ENCODE measurements at regions not wholly inside any gene's neighbourhood (a gene's known extent, or its start where the extent isn't known, plus 50 kb on each side); places are given as distances from the start of the nearest gene placed in this dataset.
"Not testable (repeated sequence)": the region's sequence is repeated elsewhere in the genome, so short reads cannot be mapped to it uniquely, and the experiment has no call there.

DNA sequence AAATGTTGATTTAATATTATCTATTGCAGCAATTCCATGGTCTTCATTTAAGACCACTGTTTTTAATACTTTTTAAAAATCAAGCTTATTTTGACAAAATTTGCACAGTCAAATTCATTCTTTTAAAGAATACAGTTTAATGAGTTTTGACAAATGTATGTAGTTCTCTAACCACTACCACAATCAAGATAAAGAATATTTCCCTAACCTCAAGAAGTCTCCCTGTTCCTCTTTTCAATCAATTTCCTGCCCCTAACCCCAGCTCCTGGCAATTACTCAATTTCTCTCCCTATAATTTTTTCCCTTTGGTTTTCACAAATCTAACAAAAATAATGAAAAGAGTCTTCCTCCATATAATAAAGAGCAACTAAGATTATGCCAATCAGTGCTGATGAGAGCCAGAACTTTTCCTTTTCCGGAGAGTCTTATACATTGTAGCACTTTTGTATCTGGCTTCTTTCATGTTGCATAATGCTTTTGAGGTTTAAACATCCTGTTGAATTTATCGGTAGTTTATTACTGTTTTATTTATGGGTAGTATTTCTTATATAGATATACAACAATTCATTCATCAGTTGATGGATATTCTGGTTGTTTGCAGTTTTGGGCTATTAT lies 231.7 kb downstream of the AASDHPPT start:
- no peaks in the 10 kb centered on the region for H3K36me3 ChIP-seq (ENCODE audit: insufficient read depth, low read length)
- no peak overlapping the region for H3K9ac ChIP-seq (ENCODE audit: low read depth, low read length)
- no peaks in the 10 kb centered on the region for H3K9me3 ChIP-seq (replicated peaks; ENCODE audit: low read length)
- peaks cover 4% of the 10 kb centered on the region for H3K4me1 ChIP-seq (ENCODE audit: control insufficient read depth, insufficient read depth, low read length)
- H3K4me3 ChIP-seq (ENCODE audit: low read length) = no peak overlapping the region
- H3K27me3 ChIP-seq (ENCODE audit: control insufficient read depth, insufficient read depth, low read length) = no peaks in the 10 kb centered on the region
- no peak overlapping the region for H3K4me2 ChIP-seq (ENCODE audit: low read length)

DNA sequence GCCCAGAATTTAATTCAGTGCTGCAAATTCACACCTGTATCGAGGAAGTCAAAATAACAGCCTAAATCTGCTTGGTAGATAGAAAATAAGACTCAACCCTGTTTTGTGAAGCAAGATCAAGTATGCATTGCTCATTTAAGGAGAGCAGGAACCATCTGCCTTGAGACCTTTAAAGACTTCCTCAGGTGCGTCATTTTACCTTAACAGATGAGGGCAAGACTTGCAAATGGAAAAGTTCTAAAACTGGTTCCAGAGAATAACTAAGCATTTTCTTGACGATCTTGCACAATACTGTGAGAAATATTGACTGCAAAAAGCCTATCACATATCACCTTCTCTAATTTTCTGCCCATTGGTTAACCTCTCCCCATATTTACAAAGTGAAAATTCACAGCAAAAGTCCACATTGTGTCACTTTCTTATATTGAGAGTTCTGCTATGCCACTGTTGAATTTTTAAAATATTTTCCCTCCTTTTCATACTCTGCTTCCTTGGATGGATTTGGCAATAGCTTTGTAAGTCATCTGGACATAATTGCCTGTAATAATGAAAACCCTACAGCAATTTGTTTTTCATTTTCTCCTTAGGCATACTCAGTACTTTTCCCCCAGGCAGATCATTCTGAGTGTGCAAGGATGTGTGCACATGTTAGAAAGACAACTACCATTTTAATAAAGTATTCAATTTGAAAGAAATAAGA lies 234.2 kb downstream of the AASDHPPT start:
- no peaks in the 10 kb centered on the region for H3K4me1 ChIP-seq (ENCODE audit: control insufficient read depth, insufficient read depth, low read length)
- no peak overlapping the region for H3K4me3 ChIP-seq (ENCODE audit: low read length)

DNA sequence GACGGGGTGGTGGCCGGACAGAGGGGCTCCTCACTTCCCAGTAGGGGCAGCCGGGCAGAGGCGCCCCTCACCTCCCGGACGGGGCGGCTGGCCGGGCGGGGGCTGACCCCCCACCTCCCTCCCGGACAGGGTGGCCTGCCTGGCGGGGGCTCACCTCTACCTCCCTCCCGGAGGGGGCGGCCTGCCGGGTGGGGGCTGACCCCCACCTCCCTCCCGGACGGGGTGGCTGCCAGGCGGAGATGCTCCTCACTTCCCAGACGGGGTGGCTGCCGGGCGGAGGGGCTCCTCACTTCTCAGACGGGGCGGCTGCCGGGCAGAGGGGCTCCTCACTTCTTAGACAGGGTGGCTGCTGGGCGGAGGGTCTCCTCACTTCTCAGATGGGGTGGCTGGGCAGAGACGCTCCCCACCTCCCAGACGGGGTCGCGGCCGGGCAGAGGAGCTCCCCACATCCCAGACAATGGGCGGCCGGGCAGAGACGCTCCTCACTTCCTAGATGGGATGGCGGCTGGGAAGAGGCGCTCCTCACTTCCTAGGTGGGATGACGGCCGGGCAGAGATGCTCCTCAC lies 239.8 kb downstream of the AASDHPPT start:
- H3K4me2 ChIP-seq (ENCODE audit: low read length); H3K9me3 ChIP-seq (replicated peaks; ENCODE audit: low read length); H3K36me3 ChIP-seq (ENCODE audit: insufficient read depth, low read length); H3K4me3 ChIP-seq (ENCODE audit: low read length); H3K9ac ChIP-seq (ENCODE audit: low read depth, low read length); H3K27me3 ChIP-seq (ENCODE audit: control insufficient read depth, insufficient read depth, low read length); H3K4me1 ChIP-seq (ENCODE audit: control insufficient read depth, insufficient read depth, low read length): not testable (repeated sequence)

More for the DNA sequence above, 234.2 kb downstream of the AASDHPPT start:
- no peaks in the 10 kb centered on the region for H3K9me3 ChIP-seq (replicated peaks; ENCODE audit: low read length)
- no peaks in the 10 kb centered on the region for H3K27me3 ChIP-seq (ENCODE audit: control insufficient read depth, insufficient read depth, low read length)
- H3K36me3 ChIP-seq (ENCODE audit: insufficient read depth, low read length) = no peaks in the 10 kb centered on the region
- no peak overlapping the region for H3K9ac ChIP-seq (ENCODE audit: low read depth, low read length)
- H3K4me2 ChIP-seq (ENCODE audit: low read length) = no peak overlapping the region

DNA sequence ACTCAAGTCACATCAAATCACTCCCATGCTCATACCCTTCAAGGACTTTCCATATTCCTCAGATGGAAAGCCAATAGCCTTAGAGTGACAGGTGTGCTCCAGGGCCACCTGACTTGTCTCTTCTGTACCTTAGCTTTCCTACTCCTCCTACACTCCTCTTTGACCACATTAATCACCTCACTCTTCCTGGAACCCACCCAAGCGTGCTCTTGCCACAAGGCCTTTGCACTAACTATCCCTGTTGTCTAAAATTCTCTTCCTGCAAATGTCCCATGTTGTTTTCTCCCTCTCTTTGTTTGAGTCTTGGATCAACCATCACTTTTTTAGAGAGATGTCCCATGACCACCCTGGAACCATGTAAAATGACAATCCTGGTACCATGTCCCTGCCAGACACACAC lies 244.1 kb downstream of the AASDHPPT start:
- Histone ChIP-seq H3K36me3 (ENCODE audit: insufficient read depth, low read length) (no peaks in the 10 kb centered on the region), H3K4me1 (ENCODE audit: control insufficient read depth, insufficient read depth, low read length) (no peaks in the 10 kb centered on the region), H3K9me3 (replicated peaks; ENCODE audit: low read length) (no peaks in the 10 kb centered on the region), H3K4me3 (ENCODE audit: low read length) (no peak overlapping the region), H3K4me2 (ENCODE audit: low read length) (no peak overlapping the region), H3K9ac (ENCODE audit: low read depth, low read length) (no peak overlapping the region), H3K27me3 (ENCODE audit: control insufficient read depth, insufficient read depth, low read length) (no peaks in the 10 kb centered on the region)

- Histone ChIP-seq H3K4me2 (ENCODE audit: low read length) (no peak overlapping the region), H3K9ac (ENCODE audit: low read depth, low read length) (no peak overlapping the region), H3K4me1 (ENCODE audit: control insufficient read depth, insufficient read depth, low read length) (no peaks in the 10 kb centered on the region), H3K27me3 (ENCODE audit: control insufficient read depth, insufficient read depth, low read length) (no peaks in the 10 kb centered on the region), H3K9me3 (replicated peaks; ENCODE audit: low read length) (no peaks in the 10 kb centered on the region), H3K4me3 (ENCODE audit: low read length) (no peak overlapping the region), H3K36me3 (ENCODE audit: insufficient read depth, low read length) (no peaks in the 10 kb centered on the region)
Observed at GRCh38 chr11:106322106-106322505, 244.6 kb downstream of the AASDHPPT start.

DNA sequence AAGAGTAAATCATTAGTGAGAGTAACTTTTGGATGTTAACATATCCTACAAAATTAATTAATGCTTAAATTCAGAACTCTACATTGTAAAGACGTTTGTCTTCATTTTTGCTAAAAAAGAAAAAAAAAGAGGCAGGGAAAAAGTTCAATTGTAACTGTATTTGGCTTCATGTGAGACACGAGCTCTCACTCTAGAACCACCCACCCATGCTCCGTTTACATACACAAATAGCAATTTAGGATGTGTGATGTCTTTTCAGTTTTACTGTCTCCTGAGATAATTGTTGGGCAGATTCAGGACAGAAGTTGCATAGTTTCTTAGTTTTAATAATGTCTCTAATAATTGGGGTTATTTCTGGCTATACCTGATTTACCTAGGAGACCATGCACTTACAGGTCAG lies 248.6 kb downstream of the AASDHPPT start:
- Histone ChIP-seq H3K27me3 (ENCODE audit: control insufficient read depth, insufficient read depth, low read length) (no peaks in the 10 kb centered on the region), H3K4me2 (ENCODE audit: low read length) (no peak overlapping the region), H3K9ac (ENCODE audit: low read depth, low read length) (no peak overlapping the region), H3K36me3 (ENCODE audit: insufficient read depth, low read length) (no peaks in the 10 kb centered on the region), H3K9me3 (replicated peaks; ENCODE audit: low read length) (no peaks in the 10 kb centered on the region), H3K4me3 (ENCODE audit: low read length) (no peak overlapping the region), H3K4me1 (ENCODE audit: control insufficient read depth, insufficient read depth, low read length) (no peaks in the 10 kb centered on the region)

- H3K9me3 ChIP-seq (replicated peaks; ENCODE audit: low read length) = no peaks in the 10 kb centered on the region
- H3K4me3 ChIP-seq (ENCODE audit: low read length) = no peak overlapping the region
- H3K9ac ChIP-seq (ENCODE audit: low read depth, low read length) = no peak overlapping the region
- no peaks in the 10 kb centered on the region for H3K4me1 ChIP-seq (ENCODE audit: control insufficient read depth, insufficient read depth, low read length)
- no peak overlapping the region for H3K4me2 ChIP-seq (ENCODE audit: low read length)
- H3K36me3 ChIP-seq (ENCODE audit: insufficient read depth, low read length) = no peaks in the 10 kb centered on the region
- no peaks in the 10 kb centered on the region for H3K27me3 ChIP-seq (ENCODE audit: control insufficient read depth, insufficient read depth, low read length)
Observed at GRCh38 chr11:106327134-106327533, 249.7 kb downstream of the AASDHPPT start.

DNA sequence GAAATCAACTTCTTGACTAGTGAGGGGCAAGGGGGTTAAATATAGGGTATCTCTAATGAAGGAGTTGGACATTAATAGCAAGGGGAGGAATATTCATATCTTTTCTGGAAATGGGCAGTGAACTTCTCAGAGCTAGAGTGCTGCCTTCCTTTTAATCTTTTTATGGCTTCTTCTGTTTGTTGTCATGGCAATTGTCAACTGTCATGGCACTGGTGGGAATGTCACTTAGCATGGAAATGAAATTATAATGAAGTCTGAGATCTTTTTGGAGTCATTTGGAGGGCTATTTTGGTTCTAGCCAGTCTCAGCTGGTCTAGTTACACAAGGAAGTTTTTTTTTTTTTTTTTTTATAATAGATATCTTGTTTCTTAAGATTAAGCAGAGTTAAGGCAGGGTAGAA lies 250.2 kb downstream of the AASDHPPT start:
- Histone ChIP-seq H3K36me3 (ENCODE audit: insufficient read depth, low read length) (no peaks in the 10 kb centered on the region), H3K4me1 (ENCODE audit: control insufficient read depth, insufficient read depth, low read length) (no peaks in the 10 kb centered on the region), H3K4me2 (ENCODE audit: low read length) (no peak overlapping the region), H3K4me3 (ENCODE audit: low read length) (no peak overlapping the region), H3K9ac (ENCODE audit: low read depth, low read length) (no peak overlapping the region), H3K9me3 (replicated peaks; ENCODE audit: low read length) (no peaks in the 10 kb centered on the region), H3K27me3 (ENCODE audit: control insufficient read depth, insufficient read depth, low read length) (no peaks in the 10 kb centered on the region)

DNA sequence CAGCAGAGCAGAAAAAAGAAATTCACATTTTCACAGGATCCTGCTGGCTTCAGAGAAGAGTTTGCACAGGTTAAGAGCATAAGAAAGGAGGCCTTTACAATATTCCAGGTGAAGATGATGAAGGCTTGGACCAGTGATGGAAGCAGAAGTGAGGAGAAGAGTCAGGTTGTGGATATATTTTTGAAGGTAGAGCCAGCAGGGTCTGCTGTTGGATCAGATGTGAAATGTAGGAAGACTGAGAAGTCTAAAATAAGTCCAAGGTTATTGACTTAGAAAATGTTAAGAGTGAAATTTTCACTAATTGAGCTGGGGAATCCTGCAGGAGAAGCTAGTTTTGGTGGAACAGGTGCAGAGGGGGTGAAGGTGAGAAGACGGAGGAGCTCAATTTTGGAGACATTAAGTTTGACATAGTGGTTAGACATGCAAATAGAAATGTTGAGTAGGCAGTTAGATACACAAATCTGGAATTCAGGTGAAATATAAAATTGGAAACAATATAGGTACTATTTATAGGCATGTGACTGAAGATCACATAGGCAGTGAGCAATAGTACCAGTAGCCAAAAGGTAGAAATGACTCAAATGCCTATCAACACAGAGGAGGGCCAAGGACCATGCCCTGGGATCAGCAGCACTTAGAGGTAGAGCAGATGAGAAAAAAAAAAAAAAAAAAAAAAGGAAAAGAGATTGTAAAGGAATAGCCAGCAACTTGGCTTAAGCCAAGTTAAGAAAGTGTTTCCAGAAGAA lies 252.0 kb downstream of the AASDHPPT start:
- no peak overlapping the region for H3K9ac ChIP-seq (ENCODE audit: low read depth, low read length)
- no peaks in the 10 kb centered on the region for H3K36me3 ChIP-seq (ENCODE audit: insufficient read depth, low read length)
- H3K27me3 ChIP-seq (ENCODE audit: control insufficient read depth, insufficient read depth, low read length) = no peaks in the 10 kb centered on the region
- H3K4me2 ChIP-seq (ENCODE audit: low read length) = no peak overlapping the region
- H3K4me1 ChIP-seq (ENCODE audit: control insufficient read depth, insufficient read depth, low read length) = no peaks in the 10 kb centered on the region
- H3K9me3 ChIP-seq (replicated peaks; ENCODE audit: low read length) = no peaks in the 10 kb centered on the region
- H3K4me3 ChIP-seq (ENCODE audit: low read length) = no peak overlapping the region

GRCh38 chr11:106331176-106331575 lies 253.7 kb downstream of the AASDHPPT start:
- Histone ChIP-seq H3K9me3 (replicated peaks; ENCODE audit: low read length) (no peaks in the 10 kb centered on the region), H3K36me3 (ENCODE audit: insufficient read depth, low read length) (no peaks in the 10 kb centered on the region), H3K27me3 (ENCODE audit: control insufficient read depth, insufficient read depth, low read length) (no peaks in the 10 kb centered on the region), H3K4me2 (ENCODE audit: low read length) (no peak overlapping the region), H3K4me3 (ENCODE audit: low read length) (no peak overlapping the region), H3K9ac (ENCODE audit: low read depth, low read length) (no peak overlapping the region), H3K4me1 (ENCODE audit: control insufficient read depth, insufficient read depth, low read length) (no peaks in the 10 kb centered on the region)

- Histone ChIP-seq H3K27me3 (ENCODE audit: control insufficient read depth, insufficient read depth, low read length) (no peaks in the 10 kb centered on the region), H3K9ac (ENCODE audit: low read depth, low read length) (no peak overlapping the region), H3K9me3 (replicated peaks; ENCODE audit: low read length) (no peaks in the 10 kb centered on the region), H3K36me3 (ENCODE audit: insufficient read depth, low read length) (no peaks in the 10 kb centered on the region), H3K4me3 (ENCODE audit: low read length) (no peak overlapping the region), H3K4me2 (ENCODE audit: low read length) (no peak overlapping the region), H3K4me1 (ENCODE audit: control insufficient read depth, insufficient read depth, low read length) (no peaks in the 10 kb centered on the region)
Observed at GRCh38 chr11:106333678-106334077, 256.2 kb downstream of the AASDHPPT start.
